IMR-90 (cell line): ENCODE measurements at regions not wholly inside any gene's neighbourhood (a gene's known extent, or its start where the extent isn't known, plus 50 kb on each side); places are given as distances from the start of the nearest gene placed in this dataset.

Source experiments
- ATAC-seq: fragments of 200-7000 bp; cut with Tn5 transposase; 2 replicates; pipeline ENCODE4 v1.9.1; 2020; ENCODE audit warnings: low read depth, mild to moderate bottlenecking, moderate library complexity
- BruUV-seq: library from RNA; stranded (reverse); fragments of 400-500 nt; replicated peaks from 2 replicates; lab custom pipeline; 2021; lab: Mats Ljungman, UMichigan
- CTCF ChIA-PET: fragments of 300-600 bp; formaldehyde crosslinking; extraction: SDS; loops from one replicate; lab custom pipeline; 2021; ENCODE audit warnings: antibody characterized with exemption; lab: Yijun Ruan, JAX
- POLR2A ChIA-PET: fragments of 300-600 bp; sonication (Branson Sonifier 250); formaldehyde crosslinking; loops from one replicate; lab custom pipeline; 2022; ENCODE audit warnings: antibody characterized with exemption; ENCODE audit not compliant: unreplicated experiment; lab: Charles Lee
- DNase-seq: peaks from one replicate; pipeline ENCODE4 v3.0.0; 2013
- H2AFZ ChIP-seq: replicated peaks from 2 replicates; pipeline ENCODE3; 2013; ENCODE audit warnings: low read length, mild to moderate bottlenecking; ENCODE audit not compliant: poor library complexity
- H2AK5ac ChIP-seq: 2 replicates; pipeline ENCODE4 v1.6.1; 2013; ENCODE audit warnings: low read depth, low read length, inconsistent platforms
- H2AK9ac ChIP-seq: replicated peaks from 2 replicates; pipeline ENCODE3; 2013; ENCODE audit warnings: mild to moderate bottlenecking, low read depth, low read length, moderate library complexity; ENCODE audit not compliant: poor library complexity
- H2BK120ac ChIP-seq: 2 replicates; pipeline ENCODE4 v1.6.1; 2013; ENCODE audit warnings: low read depth, low read length, inconsistent platforms
- H2BK15ac ChIP-seq: 3 replicates; pipeline ENCODE4 v1.6.1; 2013; ENCODE audit warnings: low read depth, low read length, inconsistent platforms
- H2BK20ac ChIP-seq: 2 replicates; pipeline ENCODE4 v1.6.1; 2013; ENCODE audit warnings: low read depth, mild to moderate bottlenecking, inconsistent platforms, low read length, moderate library complexity
- H2BK5ac ChIP-seq: 2 replicates; pipeline ENCODE4 v1.6.1; 2013; ENCODE audit warnings: mild to moderate bottlenecking, low read depth, low read length, inconsistent platforms; ENCODE audit not compliant: poor library complexity, severe bottlenecking
- H3K14ac ChIP-seq: replicated peaks from 2 replicates; pipeline ENCODE4 v1.6.1; 2013; ENCODE audit warnings: low read depth, low read length, inconsistent platforms
- H3K18ac ChIP-seq: 2 replicates; pipeline ENCODE4 v1.6.1; 2013; ENCODE audit warnings: low read depth, low read length, control low read depth
- H3K23ac ChIP-seq: 2 replicates; pipeline ENCODE4 v1.6.1; 2013; ENCODE audit warnings: low read depth, low read length, inconsistent platforms
- H3K27ac ChIP-seq: 2 replicates; pipeline ENCODE4 v1.5.1; 2013; ENCODE audit warnings: mild to moderate bottlenecking, control low read depth, low read length; ENCODE audit not compliant: insufficient read depth
- H3K27me3 ChIP-seq: 2 replicates; pipeline ENCODE4 v1.6.1; 2013; ENCODE audit warnings: low read length; ENCODE audit not compliant: control insufficient read depth, insufficient read depth
- H3K36me3 ChIP-seq: 2 replicates; pipeline ENCODE4 v1.6.1; 2013; ENCODE audit warnings: low read length, mixed read lengths; ENCODE audit not compliant: control insufficient read depth, insufficient read depth
- H3K4ac ChIP-seq: 2 replicates; pipeline ENCODE4 v1.6.1; 2013; ENCODE audit warnings: low read depth, low read length, inconsistent platforms
- H3K4me1 ChIP-seq: 2 replicates; pipeline ENCODE4 v1.6.1; 2013; ENCODE audit warnings: low read length, mixed read lengths; ENCODE audit not compliant: control insufficient read depth, insufficient read depth
- H3K4me2 ChIP-seq: 2 replicates; pipeline ENCODE4 v1.6.1; 2013; ENCODE audit warnings: low read depth, mild to moderate bottlenecking, control low read depth, low read length, moderate library complexity
- H3K4me3 ChIP-seq: 2 replicates; pipeline ENCODE4 v1.5.1; 2013; ENCODE audit warnings: low read depth, mild to moderate bottlenecking, control low read depth, low read length, moderate library complexity; ENCODE audit not compliant: insufficient read depth
- H3K56ac ChIP-seq: 2 replicates; pipeline ENCODE4 v1.6.1; 2013; ENCODE audit warnings: low read length, inconsistent platforms; ENCODE audit not compliant: insufficient read depth; ENCODE audit errors: extremely low read depth
- H3K79me1 ChIP-seq, 2 experiments: 2 replicates each; pipeline ENCODE4 v1.6.1; 2013; ENCODE audit warnings: low read length in 2 of 2, inconsistent platforms in 1 of 2, low read depth in 1 of 2
- H3K9ac ChIP-seq: 2 replicates; pipeline ENCODE4 v1.6.1; 2013; ENCODE audit warnings: low read depth, low read length, control low read depth
- H3K9me1 ChIP-seq: 2 replicates; pipeline ENCODE4 v1.6.1; 2013; ENCODE audit warnings: low read length, inconsistent platforms; ENCODE audit not compliant: insufficient read depth
- H3K9me3 ChIP-seq: 2 replicates; pipeline ENCODE4 v1.6.1; 2013; ENCODE audit warnings: low read length; ENCODE audit not compliant: control insufficient read depth, insufficient read depth
- H4K20me1 ChIP-seq: 2 replicates; pipeline ENCODE4 v1.6.1; 2013; ENCODE audit warnings: low read length, inconsistent platforms; ENCODE audit not compliant: insufficient read depth
- H4K5ac ChIP-seq: 2 replicates; pipeline ENCODE4 v1.6.1; 2013; ENCODE audit warnings: mild to moderate bottlenecking, low read depth, low read length, control low read depth
- H4K8ac ChIP-seq, 2 experiments: 2 replicates each; pipeline ENCODE4 v1.6.1; 2013; ENCODE audit warnings: low read depth in 2 of 2, low read length in 2 of 2, control low read depth in 1 of 2, inconsistent platforms in 1 of 2
- H4K91ac ChIP-seq: 2 replicates; pipeline ENCODE4 v1.6.1; 2013; ENCODE audit warnings: low read depth, low read length, inconsistent platforms; ENCODE audit not compliant: insufficient read depth
- BHLHE40 ChIP-seq: fragments of 150-350 bp; IDR thresholded peaks from 2 replicates; pipeline ENCODE4 v1.6.1; 2016; ENCODE audit warnings: mild to moderate bottlenecking, low read depth, low read length
- CEBPB ChIP-seq: IDR thresholded peaks from 2 replicates; pipeline ENCODE4 v1.6.1; 2012; ENCODE audit warnings: low read depth, low read length, improper control_type of control experiment
- CHD1 ChIP-seq: IDR thresholded peaks from 2 replicates; pipeline ENCODE4 v1.6.1; 2012; ENCODE audit warnings: low read depth, low read length, improper control_type of control experiment
- CTCF ChIP-seq: conservative IDR thresholded peaks from 2 replicates; pipeline ENCODE4 v1.5.1; 2012; ENCODE audit warnings: mild to moderate bottlenecking, low read depth, low read length, improper control_type of control experiment
- ELK1 ChIP-seq: fragments of 150-350 bp; IDR thresholded peaks from 2 replicates; pipeline ENCODE4 v1.6.1; 2016; ENCODE audit warnings: low read depth, mild to moderate bottlenecking, low read length, moderate library complexity, borderline replicate concordance
- FOS ChIP-seq: fragments of 150-350 bp; IDR thresholded peaks from 2 replicates; pipeline ENCODE4 v1.6.1; 2016; ENCODE audit warnings: low read depth, low read length
- MAFK ChIP-seq: IDR thresholded peaks from 2 replicates; pipeline ENCODE4 v1.6.1; 2012; ENCODE audit warnings: low read depth, low read length, improper control_type of control experiment
- MAZ ChIP-seq: IDR thresholded peaks from 2 replicates; pipeline ENCODE4 v1.6.1; 2012; ENCODE audit warnings: low read depth, mild to moderate bottlenecking, low read length, improper control_type of control experiment, moderate library complexity, borderline replicate concordance
- MXI1 ChIP-seq: IDR thresholded peaks from 2 replicates; pipeline ENCODE4 v1.6.1; 2012; ENCODE audit warnings: low read depth, mild to moderate bottlenecking, low read length, moderate library complexity, borderline replicate concordance
- NFE2L2 ChIP-seq: fragments of 150-350 bp; IDR thresholded peaks from 2 replicates; pipeline ENCODE4 v1.6.1; 2016; ENCODE audit warnings: low read depth, mild to moderate bottlenecking, low read length
- POLR2A ChIP-seq: IDR thresholded peaks from 2 replicates; pipeline ENCODE4 v1.6.1; 2012; ENCODE audit warnings: mild to moderate bottlenecking, low read depth, low read length
- RAD21 ChIP-seq: IDR thresholded peaks from 2 replicates; pipeline ENCODE4 v1.6.1; 2012; ENCODE audit warnings: low read length, improper control_type of control experiment
- RCOR1 ChIP-seq: IDR thresholded peaks from 2 replicates; pipeline ENCODE4 v1.6.1; 2012; ENCODE audit warnings: mild to moderate bottlenecking, low read length, improper control_type of control experiment; ENCODE audit not compliant: insufficient replicate concordance
- RFX5 ChIP-seq: IDR thresholded peaks from 2 replicates; pipeline ENCODE4 v1.8.0; 2012; ENCODE audit warnings: low read depth, mild to moderate bottlenecking, low read length, moderate library complexity
- SMC3 ChIP-seq: fragments of 150-350 bp; IDR thresholded peaks from 2 replicates; pipeline ENCODE4 v1.6.1; 2016; ENCODE audit warnings: low read depth, mild to moderate bottlenecking, antibody characterized with exemption, low read length, moderate library complexity
- WGBS, 2 experiments: methylation state at CpG; one replicate each; pipeline versions ENCODE4 v1.1.5 to v1.1.7; 2013; ENCODE audit warnings: missing lambda C conversion rate in 2 of 2; ENCODE audit not compliant: insufficient read length in 1 of 2; ENCODE audit errors: extremely low coverage in 2 of 2; 5-methylcytosine and 5-hydroxymethylcytosine counted together
- dilution Hi-C: fragments of 300-500 bp; cut with HindIII; formaldehyde crosslinking; loops from one replicate; pipeline ENCODE4 v1.14.3; 2018; ENCODE audit warnings: low sequenced_read_pairs; ENCODE audit not compliant: unreplicated experiment
- in situ Hi-C: fragments of 300-500 bp; cut with MboI; formaldehyde crosslinking; loops from 3 replicates; pipeline ENCODE4 v1.14.3; 2019; ENCODE audit warnings: low sequenced_read_pairs, inconsistent platforms, mixed read lengths
- intact Hi-C: fragments of 100-400 bp; cut with micrococcal nuclease; formaldehyde crosslinking; loops from 2 replicates; pipeline ENCODE4 v1.10.0; 2022
- TF ChIP-seq, protein P1 (sequence below): fragments of 150-350 bp; IDR thresholded peaks from 2 replicates; pipeline ENCODE4 v1.6.1; 2017; ENCODE audit warnings: mild to moderate bottlenecking, antibody characterized with exemption, low read length, low read depth

DNA sequence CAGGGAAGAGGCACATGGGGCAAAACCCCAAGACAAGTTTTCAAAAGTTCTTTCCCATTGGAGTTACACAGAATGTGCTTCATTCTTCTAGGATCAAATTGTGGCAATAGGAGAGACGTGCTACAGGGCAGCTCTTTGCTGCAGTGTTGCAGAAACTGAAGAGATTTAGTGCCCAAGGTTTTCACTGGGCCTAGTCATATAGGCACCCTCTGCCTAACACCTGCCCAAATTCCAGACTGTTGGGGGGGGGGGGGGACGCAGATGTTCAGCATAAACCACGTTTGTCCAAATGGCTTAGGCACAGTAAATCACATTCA is 346.8 kb upstream of the ZNF717 start:
- dilution Hi-C loops, result no loop called here
- WGBS, 2 experiments, result no CpG with 5 or more reads among the region's 3 CpGs
- Histone ChIP-seq H3K36me3 (no peaks in the 10 kb centered on the region), H3K56ac (no peak overlapping the region), H3K4me3 (no peak overlapping the region), H3K14ac (no peak overlapping the region), H2AFZ (no peak overlapping the region), H2AK9ac (no peak overlapping the region), H4K91ac (no peak overlapping the region), H3K27me3 (no peaks in the 10 kb centered on the region), H3K9me1 (no peaks in the 10 kb centered on the region), H3K4me1 (no peaks in the 10 kb centered on the region), H2AK5ac (no peak overlapping the region), H3K9ac (no peak overlapping the region), H3K4me2 (no peak overlapping the region), H2BK15ac (no peak overlapping the region), H2BK5ac (no peak overlapping the region), H3K23ac (no peak overlapping the region), H3K18ac (no peak overlapping the region), H3K4ac (no peak overlapping the region), H4K5ac (no peak overlapping the region), H3K9me3 (no peaks in the 10 kb centered on the region), H4K8ac (no peak overlapping the region), H2BK20ac (no peak overlapping the region; the same call in 1 of the 2 replicates), H2BK120ac (no peak overlapping the region), H4K20me1 (no peaks in the 10 kb centered on the region), H3K27ac (no peak overlapping the region), H3K79me1 (no peaks in the 10 kb centered on the region)
- BruUV-seq, result no TSS peak
- ATAC-seq, result peak; percentile 24; the same call in 1 of the 2 replicates
- intact Hi-C loops, result loop anchor here (5.0 kb wide), 1 partner anchor 450 kb away; no protein-coding TSS in a partner anchor
- TF ChIP-seq POLR2A (no peak), CEBPB (no peak), NFE2L2 (no peak), CHD1 (no peak), RFX5 (no peak), MXI1 (no peak), MAZ (no peak), RCOR1 (no peak), RAD21 (no peak), FOS (no peak), MAFK (no peak), CTCF (no peak), SMC3 (no peak), BHLHE40 (no peak), ELK1 (no peak)
- TF ChIP-seq, protein P1, sequence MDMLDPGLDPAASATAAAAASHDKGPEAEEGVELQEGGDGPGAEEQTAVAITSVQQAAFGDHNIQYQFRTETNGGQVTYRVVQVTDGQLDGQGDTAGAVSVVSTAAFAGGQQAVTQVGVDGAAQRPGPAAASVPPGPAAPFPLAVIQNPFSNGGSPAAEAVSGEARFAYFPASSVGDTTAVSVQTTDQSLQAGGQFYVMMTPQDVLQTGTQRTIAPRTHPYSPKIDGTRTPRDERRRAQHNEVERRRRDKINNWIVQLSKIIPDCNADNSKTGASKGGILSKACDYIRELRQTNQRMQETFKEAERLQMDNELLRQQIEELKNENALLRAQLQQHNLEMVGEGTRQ, result no peak
- in situ Hi-C loops, result no loop called here
- DNase-seq, result no peak
- ChIA-PET CTCF (no interaction called here), POLR2A (no interaction called here)
